ENCODE measurements at regions not wholly inside any gene's neighbourhood (a gene's known extent, or its start where the extent isn't known, plus 50 kb on each side); places are given as distances from the start of the nearest gene placed in this dataset.

DNA sequence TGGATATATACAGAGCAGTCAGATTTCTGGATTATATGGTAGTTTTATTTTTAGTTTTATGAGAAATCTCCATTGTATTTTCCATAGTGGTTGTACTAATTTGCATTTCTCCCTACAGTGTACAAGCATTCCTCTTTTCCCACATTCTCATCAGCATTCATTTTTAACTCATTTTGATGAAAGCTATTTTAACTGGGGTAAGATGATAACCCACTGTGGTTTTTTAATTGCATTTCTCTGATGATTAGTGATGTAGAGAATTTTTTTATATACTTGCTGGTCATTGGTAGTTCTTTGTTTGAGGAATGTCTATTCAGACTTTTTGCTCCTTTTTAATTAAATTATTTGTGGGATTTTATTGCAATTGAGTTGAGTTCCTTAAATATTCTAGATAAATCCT lies 903.6 kb downstream of the DIPK2A start:
- H3K27ac ChIP-seq (ENCODE audit: low read depth): no peak overlapping the region
- H2AFZ ChIP-seq: no peak overlapping the region
- no peak overlapping the region for H3K4me2 ChIP-seq
- no peaks in the 10 kb centered on the region for H3K4me1 ChIP-seq (ENCODE audit: insufficient read depth)
- DNase-seq (ENCODE audit: low spot score) (no peak), ATAC-seq (no peak)
- H3K4me3 ChIP-seq: no peak overlapping the region
- no peaks in the 10 kb centered on the region for H3K79me2 ChIP-seq (replicated peaks; ENCODE audit: insufficient read depth)
- Mint-ChIP-seq H3K9me3 (no peaks in the 10 kb centered on the region), H3K4me3 (no peak overlapping the region), H3K36me3 (ENCODE audit: low read depth) (no peaks in the 10 kb centered on the region), H3K4me1 (no peaks in the 10 kb centered on the region), H3K27me3 (ENCODE audit: insufficient read depth, low read depth, poor library complexity) (no peaks in the 10 kb centered on the region), H3K27ac (no peak overlapping the region)
- H3K36me3 ChIP-seq (ENCODE audit: insufficient read depth): no peaks in the 10 kb centered on the region
- no peaks in the 10 kb centered on the region for H3K27me3 ChIP-seq (ENCODE audit: insufficient read depth)
- H3F3A ChIP-seq (replicated peaks; ENCODE audit: low read depth): no peaks in the 10 kb centered on the region
- TF ChIP-seq STAT1 (IDR thresholded peaks at IDR 0.05; ENCODE audit: unreplicated experiment) (no peak), ZNF114 (CRISPR knock-in tag; IDR thresholded peaks at IDR 0.05) (no peak), POLR2AphosphoS5 (IDR thresholded peaks at IDR 0.05; ENCODE audit: low read depth) (no peak), CREB1 (CRISPR knock-in tag; IDR thresholded peaks at IDR 0.05; ENCODE audit: low read depth) (no peak), EZH2phosphoT487 (IDR thresholded peaks at IDR 0.05; ENCODE audit: unreplicated experiment) (no peak), JUNB (IDR thresholded peaks at IDR 0.05; ENCODE audit: unreplicated experiment) (no peak), EZH2 (IDR thresholded peaks at IDR 0.05; ENCODE audit: low read depth, unreplicated experiment) (no peak), ZNF331 (CRISPR knock-in tag; IDR thresholded peaks at IDR 0.05; ENCODE audit: low read depth) (no peak)
- TF ChIP-seq, protein P1, sequence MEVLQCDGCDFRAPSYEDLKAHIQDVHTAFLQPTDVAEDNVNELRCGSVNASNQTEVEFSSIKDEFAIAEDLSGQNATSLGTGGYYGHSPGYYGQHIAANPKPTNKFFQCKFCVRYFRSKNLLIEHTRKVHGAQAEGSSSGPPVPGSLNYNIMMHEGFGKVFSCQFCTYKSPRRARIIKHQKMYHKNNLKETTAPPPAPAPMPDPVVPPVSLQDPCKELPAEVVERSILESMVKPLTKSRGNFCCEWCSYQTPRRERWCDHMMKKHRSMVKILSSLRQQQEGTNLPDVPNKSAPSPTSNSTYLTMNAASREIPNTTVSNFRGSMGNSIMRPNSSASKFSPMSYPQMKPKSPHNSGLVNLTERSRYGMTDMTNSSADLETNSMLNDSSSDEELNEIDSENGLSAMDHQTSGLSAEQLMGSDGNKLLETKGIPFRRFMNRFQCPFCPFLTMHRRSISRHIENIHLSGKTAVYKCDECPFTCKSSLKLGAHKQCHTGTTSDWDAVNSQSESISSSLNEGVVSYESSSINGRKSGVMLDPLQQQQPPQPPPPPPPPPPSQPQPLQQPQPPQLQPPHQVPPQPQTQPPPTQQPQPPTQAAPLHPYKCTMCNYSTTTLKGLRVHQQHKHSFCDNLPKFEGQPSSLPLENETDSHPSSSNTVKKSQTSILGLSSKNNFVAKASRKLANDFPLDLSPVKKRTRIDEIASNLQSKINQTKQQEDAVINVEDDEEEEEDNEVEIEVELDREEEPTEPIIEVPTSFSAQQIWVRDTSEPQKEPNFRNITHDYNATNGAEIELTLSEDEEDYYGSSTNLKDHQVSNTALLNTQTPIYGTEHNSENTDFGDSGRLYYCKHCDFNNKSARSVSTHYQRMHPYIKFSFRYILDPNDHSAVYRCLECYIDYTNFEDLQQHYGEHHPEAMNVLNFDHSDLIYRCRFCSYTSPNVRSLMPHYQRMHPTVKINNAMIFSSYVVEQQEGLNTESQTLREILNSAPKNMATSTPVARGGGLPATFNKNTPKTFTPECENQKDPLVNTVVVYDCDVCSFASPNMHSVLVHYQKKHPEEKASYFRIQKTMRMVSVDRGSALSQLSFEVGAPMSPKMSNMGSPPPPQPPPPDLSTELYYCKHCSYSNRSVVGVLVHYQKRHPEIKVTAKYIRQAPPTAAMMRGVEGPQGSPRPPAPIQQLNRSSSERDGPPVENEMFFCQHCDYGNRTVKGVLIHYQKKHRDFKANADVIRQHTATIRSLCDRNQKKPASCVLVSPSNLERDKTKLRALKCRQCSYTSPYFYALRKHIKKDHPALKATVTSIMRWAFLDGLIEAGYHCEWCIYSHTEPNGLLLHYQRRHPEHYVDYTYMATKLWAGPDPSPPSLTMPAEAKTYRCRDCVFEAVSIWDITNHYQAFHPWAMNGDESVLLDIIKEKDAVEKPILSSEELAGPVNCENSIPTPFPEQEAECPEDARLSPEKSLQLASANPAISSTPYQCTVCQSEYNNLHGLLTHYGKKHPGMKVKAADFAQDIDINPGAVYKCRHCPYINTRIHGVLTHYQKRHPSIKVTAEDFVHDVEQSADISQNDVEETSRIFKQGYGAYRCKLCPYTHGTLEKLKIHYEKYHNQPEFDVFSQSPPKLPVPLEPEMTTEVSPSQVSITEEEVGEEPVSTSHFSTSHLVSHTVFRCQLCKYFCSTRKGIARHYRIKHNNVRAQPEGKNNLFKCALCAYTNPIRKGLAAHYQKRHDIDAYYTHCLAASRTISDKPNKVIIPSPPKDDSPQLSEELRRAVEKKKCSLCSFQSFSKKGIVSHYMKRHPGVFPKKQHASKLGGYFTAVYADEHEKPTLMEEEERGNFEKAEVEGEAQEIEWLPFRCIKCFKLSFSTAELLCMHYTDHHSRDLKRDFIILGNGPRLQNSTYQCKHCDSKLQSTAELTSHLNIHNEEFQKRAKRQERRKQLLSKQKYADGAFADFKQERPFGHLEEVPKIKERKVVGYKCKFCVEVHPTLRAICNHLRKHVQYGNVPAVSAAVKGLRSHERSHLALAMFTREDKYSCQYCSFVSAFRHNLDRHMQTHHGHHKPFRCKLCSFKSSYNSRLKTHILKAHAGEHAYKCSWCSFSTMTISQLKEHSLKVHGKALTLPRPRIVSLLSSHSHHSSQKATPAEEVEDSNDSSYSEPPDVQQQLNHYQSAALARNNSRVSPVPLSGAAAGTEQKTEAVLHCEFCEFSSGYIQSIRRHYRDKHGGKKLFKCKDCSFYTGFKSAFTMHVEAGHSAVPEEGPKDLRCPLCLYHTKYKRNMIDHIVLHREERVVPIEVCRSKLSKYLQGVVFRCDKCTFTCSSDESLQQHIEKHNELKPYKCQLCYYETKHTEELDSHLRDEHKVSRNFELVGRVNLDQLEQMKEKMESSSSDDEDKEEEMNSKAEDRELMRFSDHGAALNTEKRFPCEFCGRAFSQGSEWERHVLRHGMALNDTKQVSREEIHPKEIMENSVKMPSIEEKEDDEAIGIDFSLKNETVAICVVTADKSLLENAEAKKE (CRISPR knock-in tag; IDR thresholded peaks at IDR 0.05): no peak
- TF ChIP-seq, protein P2, sequence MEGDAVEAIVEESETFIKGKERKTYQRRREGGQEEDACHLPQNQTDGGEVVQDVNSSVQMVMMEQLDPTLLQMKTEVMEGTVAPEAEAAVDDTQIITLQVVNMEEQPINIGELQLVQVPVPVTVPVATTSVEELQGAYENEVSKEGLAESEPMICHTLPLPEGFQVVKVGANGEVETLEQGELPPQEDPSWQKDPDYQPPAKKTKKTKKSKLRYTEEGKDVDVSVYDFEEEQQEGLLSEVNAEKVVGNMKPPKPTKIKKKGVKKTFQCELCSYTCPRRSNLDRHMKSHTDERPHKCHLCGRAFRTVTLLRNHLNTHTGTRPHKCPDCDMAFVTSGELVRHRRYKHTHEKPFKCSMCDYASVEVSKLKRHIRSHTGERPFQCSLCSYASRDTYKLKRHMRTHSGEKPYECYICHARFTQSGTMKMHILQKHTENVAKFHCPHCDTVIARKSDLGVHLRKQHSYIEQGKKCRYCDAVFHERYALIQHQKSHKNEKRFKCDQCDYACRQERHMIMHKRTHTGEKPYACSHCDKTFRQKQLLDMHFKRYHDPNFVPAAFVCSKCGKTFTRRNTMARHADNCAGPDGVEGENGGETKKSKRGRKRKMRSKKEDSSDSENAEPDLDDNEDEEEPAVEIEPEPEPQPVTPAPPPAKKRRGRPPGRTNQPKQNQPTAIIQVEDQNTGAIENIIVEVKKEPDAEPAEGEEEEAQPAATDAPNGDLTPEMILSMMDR (conservative IDR thresholded peaks at IDR 0.05; ENCODE audit: low read depth in 2 of 2): no peak
- TF ChIP-seq, protein P3, sequence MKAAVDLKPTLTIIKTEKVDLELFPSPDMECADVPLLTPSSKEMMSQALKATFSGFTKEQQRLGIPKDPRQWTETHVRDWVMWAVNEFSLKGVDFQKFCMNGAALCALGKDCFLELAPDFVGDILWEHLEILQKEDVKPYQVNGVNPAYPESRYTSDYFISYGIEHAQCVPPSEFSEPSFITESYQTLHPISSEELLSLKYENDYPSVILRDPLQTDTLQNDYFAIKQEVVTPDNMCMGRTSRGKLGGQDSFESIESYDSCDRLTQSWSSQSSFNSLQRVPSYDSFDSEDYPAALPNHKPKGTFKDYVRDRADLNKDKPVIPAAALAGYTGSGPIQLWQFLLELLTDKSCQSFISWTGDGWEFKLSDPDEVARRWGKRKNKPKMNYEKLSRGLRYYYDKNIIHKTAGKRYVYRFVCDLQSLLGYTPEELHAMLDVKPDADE (IDR thresholded peaks at IDR 0.05): no peak
- TF ChIP-seq, protein P4, sequence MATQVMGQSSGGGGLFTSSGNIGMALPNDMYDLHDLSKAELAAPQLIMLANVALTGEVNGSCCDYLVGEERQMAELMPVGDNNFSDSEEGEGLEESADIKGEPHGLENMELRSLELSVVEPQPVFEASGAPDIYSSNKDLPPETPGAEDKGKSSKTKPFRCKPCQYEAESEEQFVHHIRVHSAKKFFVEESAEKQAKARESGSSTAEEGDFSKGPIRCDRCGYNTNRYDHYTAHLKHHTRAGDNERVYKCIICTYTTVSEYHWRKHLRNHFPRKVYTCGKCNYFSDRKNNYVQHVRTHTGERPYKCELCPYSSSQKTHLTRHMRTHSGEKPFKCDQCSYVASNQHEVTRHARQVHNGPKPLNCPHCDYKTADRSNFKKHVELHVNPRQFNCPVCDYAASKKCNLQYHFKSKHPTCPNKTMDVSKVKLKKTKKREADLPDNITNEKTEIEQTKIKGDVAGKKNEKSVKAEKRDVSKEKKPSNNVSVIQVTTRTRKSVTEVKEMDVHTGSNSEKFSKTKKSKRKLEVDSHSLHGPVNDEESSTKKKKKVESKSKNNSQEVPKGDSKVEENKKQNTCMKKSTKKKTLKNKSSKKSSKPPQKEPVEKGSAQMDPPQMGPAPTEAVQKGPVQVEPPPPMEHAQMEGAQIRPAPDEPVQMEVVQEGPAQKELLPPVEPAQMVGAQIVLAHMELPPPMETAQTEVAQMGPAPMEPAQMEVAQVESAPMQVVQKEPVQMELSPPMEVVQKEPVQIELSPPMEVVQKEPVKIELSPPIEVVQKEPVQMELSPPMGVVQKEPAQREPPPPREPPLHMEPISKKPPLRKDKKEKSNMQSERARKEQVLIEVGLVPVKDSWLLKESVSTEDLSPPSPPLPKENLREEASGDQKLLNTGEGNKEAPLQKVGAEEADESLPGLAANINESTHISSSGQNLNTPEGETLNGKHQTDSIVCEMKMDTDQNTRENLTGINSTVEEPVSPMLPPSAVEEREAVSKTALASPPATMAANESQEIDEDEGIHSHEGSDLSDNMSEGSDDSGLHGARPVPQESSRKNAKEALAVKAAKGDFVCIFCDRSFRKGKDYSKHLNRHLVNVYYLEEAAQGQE (IDR thresholded peaks at IDR 0.05; ENCODE audit: unreplicated experiment): no peak
- H4K20me1 ChIP-seq (replicated peaks; ENCODE audit: insufficient read depth): no peaks in the 10 kb centered on the region
- H3K9me2 ChIP-seq (ENCODE audit: insufficient read depth): no peaks in the 10 kb centered on the region
